GM10266 (cell line): ENCODE measurements at regions not wholly inside any gene's neighbourhood (a gene's known extent, or its start where the extent isn't known, plus 50 kb on each side); places are given as distances from the start of the nearest gene placed in this dataset.
"Not testable (repeated sequence)": the region's sequence is repeated elsewhere in the genome, so short reads cannot be mapped to it uniquely, and the experiment has no call there.

Experiments used
- DNase-seq: peaks from one replicate; pipeline ENCODE4 v3.0.0; 2012; ENCODE audit errors: extremely low spot score
- TF ChIP-seq, protein P1 (sequence below): IDR thresholded peaks from 2 replicates; pipeline ENCODE4 v1.5.1; 2012; ENCODE audit warnings: mild to moderate bottlenecking, low read depth; ENCODE audit not compliant: control insufficient read depth, insufficient read depth; ENCODE audit errors: missing control alignments

DNA sequence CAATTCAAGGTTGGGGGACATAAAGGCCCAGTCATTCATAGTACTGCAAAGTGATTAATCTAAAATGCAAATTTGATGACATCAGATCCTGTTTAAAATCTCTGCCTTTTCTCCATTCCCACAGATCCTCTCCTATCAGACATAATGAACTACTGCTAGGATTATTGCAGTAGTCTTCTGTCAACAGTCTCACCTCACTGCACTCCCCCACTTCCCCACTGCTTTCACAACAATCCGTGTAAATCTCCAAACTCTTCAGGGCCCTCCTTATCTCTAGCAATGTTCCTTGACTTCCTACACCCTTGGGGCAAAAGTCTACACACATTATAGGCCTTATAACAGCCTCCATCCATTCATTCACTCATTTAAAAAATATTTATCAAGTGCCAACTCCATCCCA is 112.4 kb downstream of the KBTBD2 start:
- DNase-seq, result no peak

DNA sequence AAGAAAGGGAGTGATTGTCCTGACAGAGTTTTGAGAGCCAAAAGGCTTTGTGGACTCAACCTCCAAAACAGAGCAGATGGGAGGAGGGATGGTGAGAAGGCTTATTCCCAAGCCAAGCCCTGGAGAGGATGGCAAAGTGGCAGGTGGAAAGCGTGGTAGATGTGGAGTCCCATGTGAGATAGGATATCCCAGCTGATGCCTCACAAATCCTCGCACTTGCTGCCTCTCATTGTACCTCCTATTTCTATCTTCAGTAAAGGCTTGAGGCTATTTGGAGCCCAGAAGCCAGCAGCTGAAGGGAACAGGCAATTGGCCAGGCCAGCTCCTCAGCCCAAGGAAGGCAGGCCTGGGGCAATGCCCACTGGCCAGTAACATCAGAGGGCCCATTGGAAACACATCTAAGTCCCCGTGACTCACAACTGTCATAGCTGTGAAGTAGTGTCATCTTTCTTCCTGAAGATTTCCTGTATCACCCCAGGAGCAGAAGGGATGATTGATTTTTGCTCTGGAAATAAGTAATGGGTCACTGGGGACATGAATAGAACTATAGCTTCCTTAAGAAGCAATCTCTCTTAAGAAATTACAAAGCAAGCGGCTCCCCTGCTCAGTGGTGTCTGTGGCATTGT is 114.4 kb downstream of the KBTBD2 start:
- DNase-seq, result not testable (repeated sequence)

More for the DNA sequence above, 112.4 kb downstream of the KBTBD2 start:
- TF ChIP-seq, protein P1, sequence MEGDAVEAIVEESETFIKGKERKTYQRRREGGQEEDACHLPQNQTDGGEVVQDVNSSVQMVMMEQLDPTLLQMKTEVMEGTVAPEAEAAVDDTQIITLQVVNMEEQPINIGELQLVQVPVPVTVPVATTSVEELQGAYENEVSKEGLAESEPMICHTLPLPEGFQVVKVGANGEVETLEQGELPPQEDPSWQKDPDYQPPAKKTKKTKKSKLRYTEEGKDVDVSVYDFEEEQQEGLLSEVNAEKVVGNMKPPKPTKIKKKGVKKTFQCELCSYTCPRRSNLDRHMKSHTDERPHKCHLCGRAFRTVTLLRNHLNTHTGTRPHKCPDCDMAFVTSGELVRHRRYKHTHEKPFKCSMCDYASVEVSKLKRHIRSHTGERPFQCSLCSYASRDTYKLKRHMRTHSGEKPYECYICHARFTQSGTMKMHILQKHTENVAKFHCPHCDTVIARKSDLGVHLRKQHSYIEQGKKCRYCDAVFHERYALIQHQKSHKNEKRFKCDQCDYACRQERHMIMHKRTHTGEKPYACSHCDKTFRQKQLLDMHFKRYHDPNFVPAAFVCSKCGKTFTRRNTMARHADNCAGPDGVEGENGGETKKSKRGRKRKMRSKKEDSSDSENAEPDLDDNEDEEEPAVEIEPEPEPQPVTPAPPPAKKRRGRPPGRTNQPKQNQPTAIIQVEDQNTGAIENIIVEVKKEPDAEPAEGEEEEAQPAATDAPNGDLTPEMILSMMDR, result no peak

DNA sequence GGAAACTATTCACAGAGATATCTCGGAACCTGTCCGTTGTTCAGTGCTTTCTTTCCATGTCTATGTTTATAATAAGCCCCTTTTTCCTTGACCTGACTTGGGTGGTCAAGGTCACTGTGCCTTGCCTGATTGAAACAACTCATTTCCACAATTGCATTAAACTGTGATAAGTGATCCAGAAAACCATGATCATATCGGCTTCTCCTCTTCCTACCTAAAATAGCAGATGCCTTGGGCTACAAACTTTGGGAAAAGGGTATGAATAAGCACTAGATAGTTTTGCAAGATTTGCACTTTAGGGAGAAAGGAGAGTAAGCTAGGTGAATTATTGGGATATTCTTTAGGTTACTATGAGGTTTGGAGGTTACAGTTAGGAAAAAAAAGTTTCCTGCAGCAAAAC is 115.2 kb downstream of the KBTBD2 start:
- DNase-seq, result not testable (repeated sequence)

DNA sequence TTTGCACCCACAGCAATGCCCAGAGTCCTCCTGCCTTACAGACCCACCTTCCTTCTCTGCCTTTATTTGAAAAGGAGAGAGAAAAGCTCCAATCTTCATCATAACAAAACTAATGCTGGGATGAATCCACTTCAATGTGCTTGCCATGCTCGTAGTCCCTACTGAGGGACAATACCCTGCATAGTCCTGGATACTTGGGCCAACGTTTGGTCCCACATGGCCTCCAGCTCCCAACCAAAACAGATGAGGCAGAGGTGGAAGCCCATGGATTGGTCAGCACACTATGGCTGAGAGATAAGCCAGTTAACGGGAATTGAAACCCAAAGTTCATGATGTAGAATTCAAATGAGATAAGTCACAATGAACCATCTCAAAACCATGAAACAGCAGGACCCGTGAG is 115.8 kb downstream of the KBTBD2 start:
- DNase-seq, result not testable (repeated sequence)

DNA sequence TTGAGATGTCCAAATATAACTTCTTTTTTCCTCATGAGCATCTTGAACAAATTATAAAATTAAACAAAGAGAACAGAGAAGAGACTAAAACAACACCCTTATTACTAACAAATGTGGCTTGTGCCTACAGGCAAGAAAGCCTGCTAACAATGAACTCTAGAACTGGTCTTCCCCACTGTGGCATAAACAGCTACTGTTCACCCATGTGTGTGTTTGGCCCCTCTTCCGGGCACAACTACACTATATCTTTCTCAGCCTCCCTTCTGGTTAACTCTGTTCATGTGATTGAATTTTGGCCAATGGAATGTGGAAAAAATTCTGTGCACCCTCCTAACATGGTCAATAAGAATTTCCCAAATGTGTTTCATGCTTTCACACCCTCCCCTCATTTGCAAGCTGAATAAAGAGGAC is 117.0 kb downstream of the KBTBD2 start:
- DNase-seq, result no peak
- TF ChIP-seq, protein P1, result no peak

DNA sequence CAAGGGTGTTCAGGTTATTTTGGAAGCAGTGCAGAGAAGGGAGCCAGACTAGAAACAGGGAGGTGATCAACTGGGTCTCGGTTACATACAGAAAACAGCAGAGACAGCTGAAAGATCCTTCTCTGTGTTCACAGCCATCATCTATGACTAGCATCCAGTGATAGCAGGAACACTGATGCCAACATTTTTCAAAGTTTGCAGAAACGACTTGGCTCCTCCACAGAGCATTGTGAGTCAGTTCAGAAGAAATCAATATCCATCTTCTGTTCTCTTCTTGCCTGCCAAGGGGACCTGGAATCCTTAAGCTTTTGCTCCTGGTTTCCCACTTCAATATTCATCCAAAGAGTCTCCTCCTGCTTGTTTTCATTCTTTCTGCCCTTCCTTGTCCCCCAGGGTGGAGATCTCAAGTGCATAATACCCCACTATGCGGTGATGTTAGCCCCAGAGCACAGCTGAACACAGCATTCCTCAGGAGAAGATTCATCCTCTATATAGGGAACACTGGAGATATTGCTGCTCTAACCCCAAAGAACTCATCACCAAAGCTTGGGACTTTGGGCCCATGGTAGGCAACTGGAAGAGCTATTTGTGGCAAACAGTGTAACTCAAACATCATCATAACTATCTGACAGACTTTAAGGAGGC is 122.6 kb downstream of the KBTBD2 start:
- not testable (repeated sequence) for DNase-seq

DNA sequence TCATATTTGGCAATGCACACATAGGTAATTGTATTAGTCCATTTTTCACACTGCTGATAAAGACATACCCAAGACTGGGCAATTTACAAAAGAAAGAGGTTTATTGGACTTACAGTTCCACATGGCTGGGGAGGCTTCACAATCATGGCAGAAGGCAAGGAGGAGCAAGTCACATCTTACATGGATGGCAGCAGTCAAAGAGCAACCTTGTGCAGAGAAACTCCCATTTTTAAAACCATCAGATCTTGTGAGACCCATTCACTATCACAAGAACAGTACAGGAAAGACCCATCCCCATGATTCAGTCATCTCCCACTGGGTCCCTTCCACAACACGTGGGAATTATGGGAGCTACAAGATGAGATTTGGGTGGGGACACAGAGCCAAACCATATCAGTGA is 123.2 kb downstream of the KBTBD2 start:
- not testable (repeated sequence) for DNase-seq

DNA sequence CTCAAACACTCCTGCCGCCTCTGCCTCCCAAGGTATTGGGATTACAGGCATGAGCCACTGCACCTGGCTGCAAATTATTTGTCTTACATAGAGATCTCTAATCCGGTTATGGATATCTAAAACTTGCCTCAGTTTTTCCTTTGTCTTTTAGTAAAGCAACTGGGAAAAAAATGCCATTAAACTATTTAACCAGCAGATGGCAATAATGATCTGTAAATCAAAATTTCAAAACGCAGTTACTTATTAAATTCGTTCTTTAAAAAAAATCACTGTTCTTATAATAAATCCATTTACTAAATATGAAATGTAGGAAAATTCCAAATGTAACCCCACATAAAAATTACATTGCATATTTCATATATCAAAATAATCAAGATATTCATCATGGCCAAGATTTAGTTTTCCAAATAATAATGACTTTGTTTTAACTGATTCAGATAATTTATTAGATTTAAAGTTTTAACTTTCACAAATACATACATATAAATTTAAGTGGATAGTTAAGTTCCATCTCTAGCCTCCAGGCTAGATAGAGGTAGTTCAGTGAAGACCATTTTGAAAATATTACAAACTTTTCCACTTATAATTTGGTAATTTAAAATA is 125.8 kb downstream of the KBTBD2 start:
- DNase-seq, result not testable (repeated sequence)
- TF ChIP-seq, protein P1, result peak; percentile 21

DNA sequence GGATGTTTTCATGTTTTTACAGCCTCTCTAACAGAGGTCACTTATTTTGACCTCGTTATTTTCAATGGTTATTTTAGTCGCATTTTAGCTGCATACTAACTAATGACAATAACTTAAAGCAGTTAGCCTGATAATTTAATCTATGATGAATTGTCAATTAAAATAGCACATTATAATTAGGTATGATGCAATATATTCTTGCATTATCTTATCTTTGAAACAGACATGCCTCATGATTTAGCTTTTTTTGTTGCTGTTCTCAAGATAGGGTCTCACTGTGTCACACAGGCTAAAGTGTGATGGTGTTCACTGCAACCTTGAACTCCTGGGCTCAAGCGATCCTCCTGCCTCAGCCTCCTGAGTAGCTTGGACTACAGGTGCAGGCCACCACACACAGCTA is 126.4 kb downstream of the KBTBD2 start:
- TF ChIP-seq, protein P1, result no peak

DNA sequence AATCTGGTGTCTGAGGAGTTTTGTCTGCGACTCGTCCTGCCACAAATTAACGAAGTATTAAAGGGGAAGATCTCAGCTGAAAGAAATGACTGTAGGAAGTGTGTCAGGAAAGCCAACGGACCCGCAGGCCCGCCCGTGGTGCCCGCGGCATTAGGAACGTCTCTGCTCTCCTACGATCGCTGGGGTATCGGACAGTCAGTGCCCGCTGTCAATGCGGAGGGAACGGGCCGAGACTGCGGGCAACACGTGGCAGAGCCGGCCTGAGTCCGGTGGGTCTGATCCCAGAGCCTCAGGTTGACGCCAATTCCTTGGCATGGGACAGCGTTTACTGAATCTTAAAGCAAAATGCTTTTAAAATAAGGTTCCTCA is 128.7 kb downstream of the KBTBD2 start:
- DNase-seq, result no peak
- TF ChIP-seq, protein P1, result no peak

More for the DNA sequence above, 126.4 kb downstream of the KBTBD2 start:
- no peak for DNase-seq

DNA sequence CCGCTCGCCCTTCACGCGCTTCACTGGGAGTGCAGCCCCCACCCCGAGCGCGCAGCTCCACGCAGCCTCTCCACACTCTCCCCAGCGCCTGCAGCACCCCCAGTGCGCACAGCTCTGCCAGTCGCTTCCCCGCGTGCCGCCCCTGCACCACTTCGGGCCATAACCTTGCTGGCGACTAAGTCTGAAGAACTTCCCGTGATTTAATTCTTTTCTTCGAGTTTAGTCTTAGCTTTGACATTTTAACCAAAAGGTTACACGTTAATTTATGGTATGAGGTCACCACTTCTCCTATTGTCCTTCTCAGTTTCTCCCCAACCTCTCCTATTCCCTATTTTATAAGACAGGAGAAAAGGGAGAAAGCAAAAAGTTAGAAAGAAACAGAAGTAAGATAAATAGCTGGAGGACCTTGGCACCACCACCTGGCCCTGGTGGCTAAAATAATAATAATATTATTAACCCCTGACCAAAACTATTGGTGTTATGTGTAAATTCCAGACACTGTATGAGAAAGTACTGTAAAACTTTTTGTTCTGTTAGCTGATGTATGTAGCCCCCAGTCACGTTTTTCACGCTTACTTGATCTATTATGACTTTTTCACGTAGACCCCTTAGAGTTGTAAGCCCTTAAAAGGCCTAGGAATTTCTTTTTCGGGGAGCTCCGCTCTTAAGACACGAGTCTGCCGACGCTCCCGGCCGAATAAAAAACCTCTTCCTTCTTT is 129.2 kb downstream of the KBTBD2 start:
- not testable (repeated sequence) for DNase-seq
